Astrocyte (in vitro differentiated cells and primary cell): ENCODE measurements at regions not wholly inside any gene's neighbourhood (a gene's known extent, or its start where the extent isn't known, plus 50 kb on each side); places are given as distances from the start of the nearest gene placed in this dataset.

ENCODE experiments used
- EZH2 ChIP-seq: IDR thresholded peaks from 2 replicates; pipeline ENCODE4 v1.6.1; 2012; ENCODE audit warnings: mild to moderate bottlenecking, low read length, inconsistent platforms; ENCODE audit not compliant: insufficient read depth
- TF ChIP-seq, protein P1 (sequence below): IDR thresholded peaks from 2 replicates; pipeline ENCODE4 v1.5.1; 2011; ENCODE audit warnings: low read depth, mild to moderate bottlenecking, inconsistent platforms, low read length, moderate library complexity; ENCODE audit not compliant: insufficient read depth

DNA sequence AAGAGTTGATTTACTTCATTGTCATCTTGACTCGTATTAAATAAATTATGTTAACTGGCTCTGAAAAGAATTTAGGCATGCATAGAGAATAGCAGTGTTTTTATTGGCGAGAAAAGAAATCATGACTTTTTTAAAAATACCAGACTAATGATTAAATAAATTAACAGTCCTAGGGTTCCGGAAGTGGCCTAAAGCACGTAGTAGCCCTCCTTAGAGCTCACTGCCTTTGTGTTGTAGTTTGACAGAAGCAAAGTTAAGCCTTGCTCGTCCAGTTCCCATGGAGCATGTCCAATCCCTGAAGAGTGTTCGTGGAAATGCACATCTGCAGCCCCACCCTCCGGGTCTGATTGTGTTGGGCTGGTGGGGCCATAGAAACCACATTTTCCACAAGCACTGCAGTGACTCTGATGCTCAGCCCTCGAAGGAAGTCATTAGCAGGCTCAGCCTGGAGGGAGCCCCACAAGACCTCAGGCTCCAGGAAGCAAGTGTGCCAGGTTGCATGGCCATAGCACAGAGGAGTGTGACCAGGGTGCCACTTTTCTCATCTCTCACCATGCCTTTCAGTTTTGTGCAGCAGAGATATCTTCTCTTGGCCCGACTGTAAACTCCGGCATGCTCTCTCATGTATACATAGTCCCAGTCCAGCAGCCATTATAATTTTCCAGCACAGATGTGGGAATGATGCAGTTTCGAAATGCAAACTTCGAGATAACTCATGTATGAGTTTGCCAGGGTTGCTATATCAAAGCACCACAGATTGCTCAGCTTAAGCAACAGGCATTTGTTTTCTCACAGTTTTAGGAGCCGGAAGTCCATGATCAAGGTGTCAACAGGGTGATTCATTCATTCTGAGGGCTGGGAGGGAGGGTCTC is 188.6 kb upstream of the SH3BP4 start:
- TF ChIP-seq EZH2: no peak
- TF ChIP-seq, protein P1, sequence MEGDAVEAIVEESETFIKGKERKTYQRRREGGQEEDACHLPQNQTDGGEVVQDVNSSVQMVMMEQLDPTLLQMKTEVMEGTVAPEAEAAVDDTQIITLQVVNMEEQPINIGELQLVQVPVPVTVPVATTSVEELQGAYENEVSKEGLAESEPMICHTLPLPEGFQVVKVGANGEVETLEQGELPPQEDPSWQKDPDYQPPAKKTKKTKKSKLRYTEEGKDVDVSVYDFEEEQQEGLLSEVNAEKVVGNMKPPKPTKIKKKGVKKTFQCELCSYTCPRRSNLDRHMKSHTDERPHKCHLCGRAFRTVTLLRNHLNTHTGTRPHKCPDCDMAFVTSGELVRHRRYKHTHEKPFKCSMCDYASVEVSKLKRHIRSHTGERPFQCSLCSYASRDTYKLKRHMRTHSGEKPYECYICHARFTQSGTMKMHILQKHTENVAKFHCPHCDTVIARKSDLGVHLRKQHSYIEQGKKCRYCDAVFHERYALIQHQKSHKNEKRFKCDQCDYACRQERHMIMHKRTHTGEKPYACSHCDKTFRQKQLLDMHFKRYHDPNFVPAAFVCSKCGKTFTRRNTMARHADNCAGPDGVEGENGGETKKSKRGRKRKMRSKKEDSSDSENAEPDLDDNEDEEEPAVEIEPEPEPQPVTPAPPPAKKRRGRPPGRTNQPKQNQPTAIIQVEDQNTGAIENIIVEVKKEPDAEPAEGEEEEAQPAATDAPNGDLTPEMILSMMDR: no peak
